Neural progenitor cell (in vitro differentiated cells): ENCODE measurements at regions not wholly inside any gene's neighbourhood (a gene's known extent, or its start where the extent isn't known, plus 50 kb on each side); places are given as distances from the start of the nearest gene placed in this dataset.

Source experiments
- EZH2 ChIP-seq: fragments of 200-600 bp; sonication (generic); IDR thresholded peaks from 2 replicates; pipeline ENCODE4 v1.6.1; 2017; ENCODE audit warnings: antibody characterized with exemption, mild to moderate bottlenecking, moderate library complexity
- TF ChIP-seq, protein P1 (sequence below): fragments of 200-600 bp; sonication (generic); IDR thresholded peaks from 2 replicates; pipeline ENCODE4 v1.5.1; 2017; ENCODE audit warnings: antibody characterized with exemption, mild to moderate bottlenecking

- no peak for TF ChIP-seq EZH2
- TF ChIP-seq, protein P1, sequence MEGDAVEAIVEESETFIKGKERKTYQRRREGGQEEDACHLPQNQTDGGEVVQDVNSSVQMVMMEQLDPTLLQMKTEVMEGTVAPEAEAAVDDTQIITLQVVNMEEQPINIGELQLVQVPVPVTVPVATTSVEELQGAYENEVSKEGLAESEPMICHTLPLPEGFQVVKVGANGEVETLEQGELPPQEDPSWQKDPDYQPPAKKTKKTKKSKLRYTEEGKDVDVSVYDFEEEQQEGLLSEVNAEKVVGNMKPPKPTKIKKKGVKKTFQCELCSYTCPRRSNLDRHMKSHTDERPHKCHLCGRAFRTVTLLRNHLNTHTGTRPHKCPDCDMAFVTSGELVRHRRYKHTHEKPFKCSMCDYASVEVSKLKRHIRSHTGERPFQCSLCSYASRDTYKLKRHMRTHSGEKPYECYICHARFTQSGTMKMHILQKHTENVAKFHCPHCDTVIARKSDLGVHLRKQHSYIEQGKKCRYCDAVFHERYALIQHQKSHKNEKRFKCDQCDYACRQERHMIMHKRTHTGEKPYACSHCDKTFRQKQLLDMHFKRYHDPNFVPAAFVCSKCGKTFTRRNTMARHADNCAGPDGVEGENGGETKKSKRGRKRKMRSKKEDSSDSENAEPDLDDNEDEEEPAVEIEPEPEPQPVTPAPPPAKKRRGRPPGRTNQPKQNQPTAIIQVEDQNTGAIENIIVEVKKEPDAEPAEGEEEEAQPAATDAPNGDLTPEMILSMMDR = no peak
Observed at GRCh38 chr2:167335541-167335992, 447.3 kb downstream of the XIRP2 start.
